Ishikawa (cell line): ENCODE measurements at regions not wholly inside any gene's neighbourhood (a gene's known extent, or its start where the extent isn't known, plus 50 kb on each side); places are given as distances from the start of the nearest gene placed in this dataset.

Source experiments
- CEBPB ChIP-seq: IDR thresholded peaks from 2 replicates; pipeline ENCODE4 v1.6.1; 2012
- CREB1 ChIP-seq: IDR thresholded peaks from 2 replicates; pipeline ENCODE4 v1.6.1; 2012; ENCODE audit warnings: low read depth
- EGR1 ChIP-seq: IDR thresholded peaks from 2 replicates; pipeline ENCODE4 v1.6.1; 2012
- EP300 ChIP-seq: IDR thresholded peaks from 2 replicates; pipeline ENCODE4 v1.6.1; 2012; ENCODE audit warnings: borderline replicate concordance
- FOXM1 ChIP-seq: IDR thresholded peaks from 2 replicates; pipeline ENCODE4 v1.6.1; 2012; ENCODE audit warnings: low read depth, borderline replicate concordance
- MAX ChIP-seq: IDR thresholded peaks from 2 replicates; pipeline ENCODE4 v1.6.1; 2012
- NFIC ChIP-seq: IDR thresholded peaks from 2 replicates; pipeline ENCODE4 v1.6.1; 2012
- RAD21 ChIP-seq: IDR thresholded peaks from 2 replicates; pipeline ENCODE4 v1.6.1; 2012; ENCODE audit warnings: low read depth
- TAF1 ChIP-seq: IDR thresholded peaks from 2 replicates; pipeline ENCODE4 v1.6.1; 2012; ENCODE audit warnings: low read depth, mild to moderate bottlenecking
- TCF12 ChIP-seq: IDR thresholded peaks from 2 replicates; pipeline ENCODE4 v1.6.1; 2012; ENCODE audit warnings: low read depth
- TEAD4 ChIP-seq: IDR thresholded peaks from 2 replicates; pipeline ENCODE4 v1.6.1; 2012
- USF1 ChIP-seq: IDR thresholded peaks from 2 replicates; pipeline ENCODE4 v1.6.1; 2012
- YY1 ChIP-seq: IDR thresholded peaks from 2 replicates; pipeline ENCODE4 v1.6.1; 2012; ENCODE audit warnings: low read depth
- ZBTB7A ChIP-seq: IDR thresholded peaks from 2 replicates; pipeline ENCODE4 v1.6.1; 2012; ENCODE audit warnings: low read depth
- TF ChIP-seq, protein P1 (sequence below): IDR thresholded peaks from 2 replicates; pipeline ENCODE4 v1.6.1; 2012; ENCODE audit warnings: low read depth, mild to moderate bottlenecking

- no peak for TF ChIP-seq EP300
- TF ChIP-seq USF1 = no peak
Measured at GRCh38 chr20:39233755-39234154, 271.6 kb downstream of the DHX35 start.

DNA sequence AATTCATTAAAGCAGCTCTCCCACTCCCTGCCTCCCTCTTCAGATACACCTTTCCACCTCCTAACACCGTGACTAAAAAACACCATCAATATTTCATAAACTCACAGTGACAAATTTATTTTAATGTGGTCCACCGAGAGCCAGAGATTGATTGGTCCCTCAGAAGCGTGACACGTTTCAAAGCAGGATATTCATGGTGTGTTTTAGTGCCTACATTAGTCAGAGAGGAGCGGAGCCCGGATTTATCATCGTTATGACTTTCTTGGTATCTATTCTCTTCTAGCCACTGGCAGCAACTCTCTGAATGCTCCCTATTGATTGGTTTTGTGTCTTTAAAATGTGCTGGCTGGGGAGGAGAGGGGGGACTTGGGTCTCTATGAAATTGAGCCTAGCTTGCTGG, 265.3 kb downstream of the DHX35 start:
- no peak for TF ChIP-seq MAX
- TF ChIP-seq TEAD4 = no peak
- no peak for TF ChIP-seq TCF12
- TF ChIP-seq, protein P1, sequence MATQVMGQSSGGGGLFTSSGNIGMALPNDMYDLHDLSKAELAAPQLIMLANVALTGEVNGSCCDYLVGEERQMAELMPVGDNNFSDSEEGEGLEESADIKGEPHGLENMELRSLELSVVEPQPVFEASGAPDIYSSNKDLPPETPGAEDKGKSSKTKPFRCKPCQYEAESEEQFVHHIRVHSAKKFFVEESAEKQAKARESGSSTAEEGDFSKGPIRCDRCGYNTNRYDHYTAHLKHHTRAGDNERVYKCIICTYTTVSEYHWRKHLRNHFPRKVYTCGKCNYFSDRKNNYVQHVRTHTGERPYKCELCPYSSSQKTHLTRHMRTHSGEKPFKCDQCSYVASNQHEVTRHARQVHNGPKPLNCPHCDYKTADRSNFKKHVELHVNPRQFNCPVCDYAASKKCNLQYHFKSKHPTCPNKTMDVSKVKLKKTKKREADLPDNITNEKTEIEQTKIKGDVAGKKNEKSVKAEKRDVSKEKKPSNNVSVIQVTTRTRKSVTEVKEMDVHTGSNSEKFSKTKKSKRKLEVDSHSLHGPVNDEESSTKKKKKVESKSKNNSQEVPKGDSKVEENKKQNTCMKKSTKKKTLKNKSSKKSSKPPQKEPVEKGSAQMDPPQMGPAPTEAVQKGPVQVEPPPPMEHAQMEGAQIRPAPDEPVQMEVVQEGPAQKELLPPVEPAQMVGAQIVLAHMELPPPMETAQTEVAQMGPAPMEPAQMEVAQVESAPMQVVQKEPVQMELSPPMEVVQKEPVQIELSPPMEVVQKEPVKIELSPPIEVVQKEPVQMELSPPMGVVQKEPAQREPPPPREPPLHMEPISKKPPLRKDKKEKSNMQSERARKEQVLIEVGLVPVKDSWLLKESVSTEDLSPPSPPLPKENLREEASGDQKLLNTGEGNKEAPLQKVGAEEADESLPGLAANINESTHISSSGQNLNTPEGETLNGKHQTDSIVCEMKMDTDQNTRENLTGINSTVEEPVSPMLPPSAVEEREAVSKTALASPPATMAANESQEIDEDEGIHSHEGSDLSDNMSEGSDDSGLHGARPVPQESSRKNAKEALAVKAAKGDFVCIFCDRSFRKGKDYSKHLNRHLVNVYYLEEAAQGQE = no peak
- TF ChIP-seq TAF1 = no peak

- TF ChIP-seq FOXM1 (no peak), USF1 (no peak), TAF1 (no peak), NFIC (no peak), CEBPB (no peak), CREB1 (no peak), EGR1 (no peak)
- TF ChIP-seq, protein P1 = no peak
Measured at GRCh38 chr20:39225978-39226377, 263.8 kb downstream of the DHX35 start.

DNA sequence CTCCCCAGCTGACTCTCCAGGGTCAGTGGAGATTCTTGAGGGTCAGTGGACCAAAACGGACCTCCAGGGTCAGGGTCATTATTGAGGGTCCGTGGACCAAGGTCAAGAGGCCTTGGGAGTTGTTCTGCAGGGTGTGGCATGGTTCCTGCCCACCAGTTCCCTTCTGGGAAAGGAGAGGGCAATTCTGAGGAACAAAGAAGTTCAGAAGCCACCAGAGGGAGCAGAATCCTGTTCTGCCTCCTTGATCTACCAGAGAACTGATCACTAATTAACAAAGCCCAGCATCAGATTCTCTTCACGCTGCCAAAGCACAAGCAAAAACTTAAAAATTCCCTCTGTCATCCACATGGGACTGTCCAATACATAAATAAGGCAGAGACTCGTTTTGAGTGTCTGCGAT, 263.4 kb downstream of the DHX35 start:
- TF ChIP-seq, protein P1 = no peak
- TF ChIP-seq CREB1 (no peak), TCF12 (no peak), RAD21 (no peak), NFIC (no peak), FOXM1 (no peak), EGR1 (no peak), USF1 (no peak), EP300 (no peak), CEBPB (no peak), YY1 (no peak), TAF1 (no peak), ZBTB7A (no peak), TEAD4 (no peak)

GRCh38 chr20:39222101-39222500, 260.0 kb downstream of the DHX35 start:
- TF ChIP-seq TAF1 = no peak
- TF ChIP-seq YY1 = no peak
- TF ChIP-seq, protein P1 = no peak
- TF ChIP-seq FOXM1 = no peak
- no peak for TF ChIP-seq USF1
- no peak for TF ChIP-seq RAD21
- no peak for TF ChIP-seq EGR1
- no peak for TF ChIP-seq ZBTB7A
- no peak for TF ChIP-seq CREB1
- no peak for TF ChIP-seq NFIC
